CD4-positive, CD25-positive, alpha-beta regulatory T cell (primary cell): ENCODE measurements at regions not wholly inside any gene's neighbourhood (a gene's known extent, or its start where the extent isn't known, plus 50 kb on each side); places are given as distances from the start of the nearest gene placed in this dataset.

Experiments used
- ATAC-seq, 2 donors: fragments of 150-1000 bp; cut with Tn5 transposase; one replicate each; pipeline ENCODE4 v1.10.0; 2021; ENCODE audit warnings: low read depth in 2 of 2, moderate number of reproducible peaks in 2 of 2, moderate library complexity in 1 of 2
- DNase-seq, 3 donors: peaks; one replicate each; pipeline versions ENCODE4 v3.0.0 to v3.0.0-alpha.2; 2012 to 2022; ENCODE audit warnings: mixed read lengths in 1 of 3
- H3K27ac ChIP-seq: one replicate; pipeline ENCODE4 v1.7.0; 2013; ENCODE audit warnings: mild to moderate bottlenecking, low read length; ENCODE audit not compliant: insufficient read depth, poor library complexity, severe bottlenecking
- H3K27me3 ChIP-seq: one replicate; pipeline ENCODE4 v1.7.0; 2013; ENCODE audit warnings: low read length; ENCODE audit not compliant: control insufficient read depth, insufficient read depth
- H3K36me3 ChIP-seq: one replicate; pipeline ENCODE4 v1.7.0; 2013; ENCODE audit warnings: mild to moderate bottlenecking, low read length, moderate library complexity; ENCODE audit not compliant: control insufficient read depth, insufficient read depth
- H3K4me1 ChIP-seq: 2 replicates; pipeline ENCODE4 v1.7.0; 2013; ENCODE audit warnings: mild to moderate bottlenecking, low read length; ENCODE audit not compliant: insufficient read depth, control insufficient read depth, poor library complexity, severe bottlenecking
- H3K4me3 ChIP-seq: one replicate; pipeline ENCODE4 v1.7.0; 2013; ENCODE audit warnings: low read depth, mild to moderate bottlenecking, low read length, moderate library complexity
- H3K9me3 ChIP-seq, 2 experiments: 1 replicate in 1 of 2; 2 replicates in 1 of 2; pipeline ENCODE4 v1.7.0; 2013; ENCODE audit warnings: low read length in 2 of 2, mild to moderate bottlenecking in 1 of 2, moderate library complexity in 1 of 2; ENCODE audit not compliant: control insufficient read depth in 2 of 2
- H3K27ac Mint-ChIP-seq, 3 donors: one replicate each; pipeline ENCODE4 v1.8.0; 2020 to 2022; ENCODE audit warnings: mild to moderate bottlenecking in 3 of 3, mixed read lengths in 3 of 3, moderate library complexity in 2 of 3
- H3K27me3 Mint-ChIP-seq: one replicate; pipeline ENCODE4 v1.8.0; 2022; ENCODE audit warnings: mild to moderate bottlenecking, mixed read lengths
- H3K36me3 Mint-ChIP-seq: one replicate; pipeline ENCODE4 v1.8.0; 2020; ENCODE audit warnings: mixed read lengths
- H3K4me1 Mint-ChIP-seq, 4 donors: one replicate each; pipeline ENCODE4 v1.8.0; 2020 to 2022; ENCODE audit warnings: mixed read lengths in 4 of 4, mild to moderate bottlenecking in 1 of 4
- H3K4me3 Mint-ChIP-seq, 4 donors: one replicate each; pipeline ENCODE4 v1.8.0; 2020 to 2022; ENCODE audit warnings: mild to moderate bottlenecking in 4 of 4, mixed read lengths in 4 of 4, moderate library complexity in 3 of 4
- H3K9me3 Mint-ChIP-seq, 7 donors: one replicate each; pipeline ENCODE4 v1.8.0; 2020 to 2022; ENCODE audit warnings: mixed read lengths in 7 of 7, mild to moderate bottlenecking in 3 of 7, moderate library complexity in 2 of 7

DNA sequence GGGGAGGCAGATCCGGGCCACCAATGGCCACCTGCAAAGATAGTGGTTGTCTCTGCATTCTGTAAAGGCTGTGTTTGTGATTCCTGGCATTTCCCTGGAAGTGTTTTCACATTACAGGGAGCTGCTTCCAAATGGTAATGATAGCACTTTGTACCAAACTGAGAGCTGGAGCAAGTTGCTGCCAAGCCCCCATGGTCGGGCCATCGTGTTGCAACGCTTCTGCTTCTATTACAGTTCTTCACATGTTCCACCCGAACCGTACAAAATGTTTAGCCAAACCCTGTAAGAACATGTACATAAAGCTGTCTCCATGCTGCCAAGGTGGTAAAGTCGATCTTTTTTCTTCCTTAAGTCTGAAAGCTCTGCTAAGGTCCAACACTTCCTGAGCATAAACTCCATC, 397.7 kb upstream of the NFE2L3 start:
- no peaks in the 10 kb centered on the region for H3K27me3 Mint-ChIP-seq
- H3K27ac ChIP-seq, result no peak overlapping the region
- no peak overlapping the region for H3K4me3 ChIP-seq
- H3K36me3 ChIP-seq, result no peaks in the 10 kb centered on the region
- no peak overlapping the region for H3K4me3 Mint-ChIP-seq
- no peaks in the 10 kb centered on the region for H3K9me3 ChIP-seq
- no peaks in the 10 kb centered on the region for H3K4me1 ChIP-seq
- peaks cover 2% of the 10 kb centered on the region for H3K27me3 ChIP-seq
- DNase-seq, result no peak
- no peaks in the 10 kb centered on the region for H3K36me3 Mint-ChIP-seq
- peaks cover 0 to 2% (median 0%) of the 10 kb centered on the region in 7 donors for H3K9me3 Mint-ChIP-seq
- H3K27ac Mint-ChIP-seq, result no peak overlapping the region
- ATAC-seq, result no peak
- no peaks in the 10 kb centered on the region for H3K4me1 Mint-ChIP-seq

- Histone ChIP-seq H3K36me3 (no peaks in the 10 kb centered on the region), H3K9me3 (no peaks in the 10 kb centered on the region), H3K4me3 (no peak overlapping the region), H3K27me3 (peaks cover 2% of the 10 kb centered on the region), H3K27ac (no peak overlapping the region), H3K4me1 (no peaks in the 10 kb centered on the region)
- H3K9me3 Mint-ChIP-seq, result peaks cover 0 to 2% (median 0%) of the 10 kb centered on the region in 7 donors
- H3K27me3 Mint-ChIP-seq, result no peaks in the 10 kb centered on the region
- H3K4me3 Mint-ChIP-seq, result no peak overlapping the region
- DNase-seq, result no peak
- no peaks in the 10 kb centered on the region for H3K36me3 Mint-ChIP-seq
- H3K27ac Mint-ChIP-seq, result no peak overlapping the region
- H3K4me1 Mint-ChIP-seq, result no peaks in the 10 kb centered on the region
- no peak for ATAC-seq
Observed at GRCh38 chr7:25754751-25755150, 397.2 kb upstream of the NFE2L3 start.

GRCh38 chr7:25756601-25757000, 395.4 kb upstream of the NFE2L3 start:
- Mint-ChIP-seq H3K4me3 (no peak overlapping the region), H3K36me3 (no peaks in the 10 kb centered on the region)

DNA sequence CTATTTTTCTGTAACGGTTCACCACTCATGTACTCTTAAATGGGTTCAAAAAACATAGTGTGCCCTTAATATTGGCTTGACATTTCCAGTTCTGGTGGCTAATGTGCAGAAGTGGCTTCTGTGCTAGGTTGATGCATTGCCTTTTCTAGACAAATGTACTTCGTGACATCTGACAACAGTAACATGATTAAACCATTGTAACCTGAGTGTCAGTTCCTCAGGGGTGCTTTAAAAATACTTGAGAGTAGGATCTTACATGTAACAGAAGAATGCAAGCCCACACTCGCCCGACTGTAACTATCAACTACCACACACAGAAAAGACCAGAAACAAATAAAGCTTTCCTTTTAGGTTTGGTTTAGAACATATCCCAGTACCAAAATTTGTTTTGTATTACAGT, 393.4 kb upstream of the NFE2L3 start:
- H3K9me3 Mint-ChIP-seq, result peaks cover 0 to 2% (median 0%) of the 10 kb centered on the region in 7 donors
- H3K27ac Mint-ChIP-seq, result no peak overlapping the region
- H3K4me3 ChIP-seq, result no peak overlapping the region
- H3K27ac ChIP-seq, result no peak overlapping the region
- H3K4me1 ChIP-seq, result no peaks in the 10 kb centered on the region
- peaks cover 2% of the 10 kb centered on the region for H3K27me3 ChIP-seq
- H3K4me3 Mint-ChIP-seq, result no peak overlapping the region
- H3K9me3 ChIP-seq, result no peaks in the 10 kb centered on the region
- DNase-seq (no peak), ATAC-seq (no peak)
- H3K27me3 Mint-ChIP-seq, result peaks cover 4% of the 10 kb centered on the region
- H3K36me3 Mint-ChIP-seq, result no peaks in the 10 kb centered on the region
- H3K36me3 ChIP-seq, result no peaks in the 10 kb centered on the region
- no peaks in the 10 kb centered on the region for H3K4me1 Mint-ChIP-seq

More at GRCh38 chr7:25756601-25757000, 395.4 kb upstream of the NFE2L3 start:
- Mint-ChIP-seq H3K9me3 (peaks cover 0 to 2% (median 0%) of the 10 kb centered on the region in 7 donors), H3K27ac (no peak overlapping the region), H3K4me1 (no peaks in the 10 kb centered on the region), H3K27me3 (no peaks in the 10 kb centered on the region)
- ATAC-seq (no peak), DNase-seq (no peak)
- Histone ChIP-seq H3K4me3 (no peak overlapping the region), H3K9me3 (no peaks in the 10 kb centered on the region), H3K27me3 (peaks cover 2% of the 10 kb centered on the region), H3K27ac (no peak overlapping the region), H3K36me3 (no peaks in the 10 kb centered on the region), H3K4me1 (no peaks in the 10 kb centered on the region)

DNA sequence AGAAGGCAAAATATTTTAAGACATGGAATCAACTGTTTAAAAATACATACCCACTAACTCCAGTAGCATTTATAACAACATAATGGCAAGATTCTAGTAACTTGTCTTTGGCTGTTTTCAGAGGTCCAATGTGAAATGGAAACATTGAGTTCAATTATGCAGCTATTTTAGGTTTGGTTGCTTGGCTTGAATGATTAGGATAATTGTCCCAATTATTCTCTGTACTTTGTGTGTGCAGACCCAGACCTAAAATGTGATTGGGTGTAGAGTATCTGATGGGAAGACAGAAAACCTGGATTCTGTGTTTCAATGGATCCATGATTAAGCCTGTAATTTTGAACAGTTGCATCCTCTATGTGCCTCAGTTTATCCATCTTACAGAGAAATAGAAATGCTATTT, 392.7 kb upstream of the NFE2L3 start:
- peaks cover 4% of the 10 kb centered on the region for H3K27me3 Mint-ChIP-seq

DNA sequence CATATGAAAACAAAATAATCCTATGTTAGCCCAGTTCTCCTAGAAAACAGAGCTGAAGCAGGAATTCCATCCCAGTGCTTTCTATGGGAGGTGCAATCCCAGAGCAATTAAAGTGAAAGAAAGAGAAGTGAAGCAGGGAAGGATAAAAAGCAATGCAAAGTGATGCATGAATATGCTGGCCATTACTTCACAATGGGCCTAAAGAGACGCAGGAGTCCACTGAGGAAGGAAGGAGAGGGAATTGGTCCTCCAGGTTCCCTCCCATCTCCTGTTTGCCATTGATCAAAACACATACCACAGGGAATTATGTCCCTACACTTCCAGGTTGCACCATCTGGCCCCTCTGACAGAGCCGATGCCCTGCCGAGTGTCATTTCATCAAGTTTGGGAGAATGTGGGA, 392.2 kb upstream of the NFE2L3 start:
- ATAC-seq, result no peak

More for the DNA sequence above, 392.7 kb upstream of the NFE2L3 start:
- Histone ChIP-seq H3K27me3 (peaks cover 2% of the 10 kb centered on the region), H3K27ac (no peak overlapping the region), H3K9me3 (no peaks in the 10 kb centered on the region), H3K36me3 (no peaks in the 10 kb centered on the region), H3K4me1 (no peaks in the 10 kb centered on the region), H3K4me3 (no peak overlapping the region)
- H3K27ac Mint-ChIP-seq, result no peak overlapping the region
- peaks cover 0 to 2% (median 0%) of the 10 kb centered on the region in 7 donors for H3K9me3 Mint-ChIP-seq
- no peaks in the 10 kb centered on the region for H3K36me3 Mint-ChIP-seq
- H3K4me3 Mint-ChIP-seq, result no peak overlapping the region
- DNase-seq (no peak), ATAC-seq (no peak)
- no peaks in the 10 kb centered on the region for H3K4me1 Mint-ChIP-seq

GRCh38 chr7:25762511-25763462, 389.2 kb upstream of the NFE2L3 start:
- DNase-seq, result no peak
- Histone ChIP-seq H3K4me3 (no peak overlapping the region), H3K27ac (no peak overlapping the region), H3K4me1 (no peaks in the 10 kb centered on the region), H3K9me3 (no peaks in the 10 kb centered on the region), H3K27me3 (no peaks in the 10 kb centered on the region), H3K36me3 (no peaks in the 10 kb centered on the region)
- Mint-ChIP-seq H3K9me3 (peaks cover 0 to 2% (median 0%) of the 10 kb centered on the region in 7 donors), H3K36me3 (no peaks in the 10 kb centered on the region), H3K27me3 (peaks cover 4% of the 10 kb centered on the region), H3K4me1 (no peaks in the 10 kb centered on the region), H3K27ac (no peak overlapping the region), H3K4me3 (no peak overlapping the region)
- ATAC-seq, result no peak

More for the DNA sequence above, 392.2 kb upstream of the NFE2L3 start:
- no peaks in the 10 kb centered on the region for H3K36me3 Mint-ChIP-seq
- H3K36me3 ChIP-seq, result no peaks in the 10 kb centered on the region
- DNase-seq, result no peak
- no peaks in the 10 kb centered on the region for H3K4me1 Mint-ChIP-seq
- H3K4me3 ChIP-seq, result no peak overlapping the region
- peaks cover 4% of the 10 kb centered on the region for H3K27me3 Mint-ChIP-seq
- peaks cover under 1% of the 10 kb centered on the region for H3K27me3 ChIP-seq
- H3K27ac Mint-ChIP-seq, result no peak overlapping the region
- no peak overlapping the region for H3K27ac ChIP-seq
- H3K4me3 Mint-ChIP-seq, result no peak overlapping the region
- peaks cover 0 to 2% (median 0%) of the 10 kb centered on the region in 7 donors for H3K9me3 Mint-ChIP-seq
- H3K4me1 ChIP-seq, result no peaks in the 10 kb centered on the region
- no peaks in the 10 kb centered on the region for H3K9me3 ChIP-seq

DNA sequence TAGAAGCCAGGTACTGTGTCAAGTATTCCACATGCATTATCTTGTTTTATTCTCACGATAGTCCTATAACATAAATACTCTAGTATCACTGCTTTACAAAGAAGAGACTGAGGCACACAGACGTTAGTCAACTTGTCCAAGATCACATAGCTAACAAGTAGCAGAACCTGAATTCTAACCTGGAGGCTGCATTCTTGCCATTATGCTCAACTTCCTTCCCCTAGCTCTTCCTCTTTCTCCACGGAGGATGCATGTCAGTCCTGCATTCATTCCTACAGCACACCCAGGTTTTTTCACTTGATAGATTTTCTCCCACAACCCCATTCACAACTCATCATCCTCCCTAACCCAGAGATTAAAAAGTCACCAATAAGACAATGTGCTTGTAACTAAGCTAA, 388.5 kb upstream of the NFE2L3 start:
- H3K36me3 ChIP-seq, result no peaks in the 10 kb centered on the region

More for the DNA sequence above, 388.5 kb upstream of the NFE2L3 start:
- H3K4me3 Mint-ChIP-seq, result no peak overlapping the region
- no peak overlapping the region for H3K27ac Mint-ChIP-seq
- H3K9me3 ChIP-seq, result no peaks in the 10 kb centered on the region
- no peaks in the 10 kb centered on the region for H3K4me1 ChIP-seq
- no peak for ATAC-seq
- no peak overlapping the region for H3K27ac ChIP-seq
- no peaks in the 10 kb centered on the region for H3K36me3 Mint-ChIP-seq
- peaks cover 0 to 2% (median 0%) of the 10 kb centered on the region in 7 donors for H3K9me3 Mint-ChIP-seq
- H3K27me3 ChIP-seq, result no peaks in the 10 kb centered on the region
- DNase-seq, result no peak
- peaks cover 9% of the 10 kb centered on the region for H3K27me3 Mint-ChIP-seq
- H3K4me3 ChIP-seq, result no peak overlapping the region
- H3K4me1 Mint-ChIP-seq, result no peaks in the 10 kb centered on the region
